IMR-90 (cell line): ENCODE measurements at regions not wholly inside any gene's neighbourhood (a gene's known extent, or its start where the extent isn't known, plus 50 kb on each side); places are given as distances from the start of the nearest gene placed in this dataset.
"Not testable (repeated sequence)": the region's sequence is repeated elsewhere in the genome, so short reads cannot be mapped to it uniquely, and the experiment has no call there.

Experiments
- ATAC-seq: fragments of 200-7000 bp; cut with Tn5 transposase; 2 replicates; pipeline ENCODE4 v1.9.1; 2020; ENCODE audit warnings: low read depth, mild to moderate bottlenecking, moderate library complexity
- BruUV-seq: library from RNA; stranded (reverse); fragments of 400-500 nt; replicated peaks from 2 replicates; lab custom pipeline; 2021; lab: Mats Ljungman, UMichigan
- CTCF ChIA-PET: fragments of 300-600 bp; formaldehyde crosslinking; extraction: SDS; loops from one replicate; lab custom pipeline; 2021; ENCODE audit warnings: antibody characterized with exemption; lab: Yijun Ruan, JAX
- POLR2A ChIA-PET: fragments of 300-600 bp; sonication (Branson Sonifier 250); formaldehyde crosslinking; loops from one replicate; lab custom pipeline; 2022; ENCODE audit warnings: antibody characterized with exemption; ENCODE audit not compliant: unreplicated experiment; lab: Charles Lee
- DNase-seq: peaks from one replicate; pipeline ENCODE4 v3.0.0; 2013
- H2AFZ ChIP-seq: replicated peaks from 2 replicates; pipeline ENCODE3; 2013; ENCODE audit warnings: low read length, mild to moderate bottlenecking; ENCODE audit not compliant: poor library complexity
- H2AK5ac ChIP-seq: 2 replicates; pipeline ENCODE4 v1.6.1; 2013; ENCODE audit warnings: low read depth, low read length, inconsistent platforms
- H2AK9ac ChIP-seq: replicated peaks from 2 replicates; pipeline ENCODE3; 2013; ENCODE audit warnings: mild to moderate bottlenecking, low read depth, low read length, moderate library complexity; ENCODE audit not compliant: poor library complexity
- H2BK120ac ChIP-seq: 2 replicates; pipeline ENCODE4 v1.6.1; 2013; ENCODE audit warnings: low read depth, low read length, inconsistent platforms
- H2BK15ac ChIP-seq: 3 replicates; pipeline ENCODE4 v1.6.1; 2013; ENCODE audit warnings: low read depth, low read length, inconsistent platforms
- H2BK20ac ChIP-seq: 2 replicates; pipeline ENCODE4 v1.6.1; 2013; ENCODE audit warnings: low read depth, mild to moderate bottlenecking, inconsistent platforms, low read length, moderate library complexity
- H2BK5ac ChIP-seq: 2 replicates; pipeline ENCODE4 v1.6.1; 2013; ENCODE audit warnings: mild to moderate bottlenecking, low read depth, low read length, inconsistent platforms; ENCODE audit not compliant: poor library complexity, severe bottlenecking
- H3K14ac ChIP-seq: replicated peaks from 2 replicates; pipeline ENCODE4 v1.6.1; 2013; ENCODE audit warnings: low read depth, low read length, inconsistent platforms
- H3K18ac ChIP-seq: 2 replicates; pipeline ENCODE4 v1.6.1; 2013; ENCODE audit warnings: low read depth, low read length, control low read depth
- H3K23ac ChIP-seq: 2 replicates; pipeline ENCODE4 v1.6.1; 2013; ENCODE audit warnings: low read depth, low read length, inconsistent platforms
- H3K27ac ChIP-seq: 2 replicates; pipeline ENCODE4 v1.5.1; 2013; ENCODE audit warnings: mild to moderate bottlenecking, control low read depth, low read length; ENCODE audit not compliant: insufficient read depth
- H3K27me3 ChIP-seq: 2 replicates; pipeline ENCODE4 v1.6.1; 2013; ENCODE audit warnings: low read length; ENCODE audit not compliant: control insufficient read depth, insufficient read depth
- H3K36me3 ChIP-seq: 2 replicates; pipeline ENCODE4 v1.6.1; 2013; ENCODE audit warnings: low read length, mixed read lengths; ENCODE audit not compliant: control insufficient read depth, insufficient read depth
- H3K4ac ChIP-seq: 2 replicates; pipeline ENCODE4 v1.6.1; 2013; ENCODE audit warnings: low read depth, low read length, inconsistent platforms
- H3K4me1 ChIP-seq: 2 replicates; pipeline ENCODE4 v1.6.1; 2013; ENCODE audit warnings: low read length, mixed read lengths; ENCODE audit not compliant: control insufficient read depth, insufficient read depth
- H3K4me2 ChIP-seq: 2 replicates; pipeline ENCODE4 v1.6.1; 2013; ENCODE audit warnings: low read depth, mild to moderate bottlenecking, control low read depth, low read length, moderate library complexity
- H3K4me3 ChIP-seq: 2 replicates; pipeline ENCODE4 v1.5.1; 2013; ENCODE audit warnings: low read depth, mild to moderate bottlenecking, control low read depth, low read length, moderate library complexity; ENCODE audit not compliant: insufficient read depth
- H3K56ac ChIP-seq: 2 replicates; pipeline ENCODE4 v1.6.1; 2013; ENCODE audit warnings: low read length, inconsistent platforms; ENCODE audit not compliant: insufficient read depth; ENCODE audit errors: extremely low read depth
- H3K79me1 ChIP-seq, 2 experiments: 2 replicates each; pipeline ENCODE4 v1.6.1; 2013; ENCODE audit warnings: low read length in 2 of 2, inconsistent platforms in 1 of 2, low read depth in 1 of 2
- H3K9ac ChIP-seq: 2 replicates; pipeline ENCODE4 v1.6.1; 2013; ENCODE audit warnings: low read depth, low read length, control low read depth
- H3K9me1 ChIP-seq: 2 replicates; pipeline ENCODE4 v1.6.1; 2013; ENCODE audit warnings: low read length, inconsistent platforms; ENCODE audit not compliant: insufficient read depth
- H3K9me3 ChIP-seq: 2 replicates; pipeline ENCODE4 v1.6.1; 2013; ENCODE audit warnings: low read length; ENCODE audit not compliant: control insufficient read depth, insufficient read depth
- H4K20me1 ChIP-seq: 2 replicates; pipeline ENCODE4 v1.6.1; 2013; ENCODE audit warnings: low read length, inconsistent platforms; ENCODE audit not compliant: insufficient read depth
- H4K5ac ChIP-seq: 2 replicates; pipeline ENCODE4 v1.6.1; 2013; ENCODE audit warnings: mild to moderate bottlenecking, low read depth, low read length, control low read depth
- H4K8ac ChIP-seq, 2 experiments: 2 replicates each; pipeline ENCODE4 v1.6.1; 2013; ENCODE audit warnings: low read depth in 2 of 2, low read length in 2 of 2, control low read depth in 1 of 2, inconsistent platforms in 1 of 2
- H4K91ac ChIP-seq: 2 replicates; pipeline ENCODE4 v1.6.1; 2013; ENCODE audit warnings: low read depth, low read length, inconsistent platforms; ENCODE audit not compliant: insufficient read depth
- MAFK ChIP-seq: IDR thresholded peaks from 2 replicates; pipeline ENCODE4 v1.6.1; 2012; ENCODE audit warnings: low read depth, low read length, improper control_type of control experiment
- WGBS, 2 experiments: methylation state at CpG; one replicate each; pipeline versions ENCODE4 v1.1.5 to v1.1.7; 2013; ENCODE audit warnings: missing lambda C conversion rate in 2 of 2; ENCODE audit not compliant: insufficient read length in 1 of 2; ENCODE audit errors: extremely low coverage in 2 of 2; 5-methylcytosine and 5-hydroxymethylcytosine counted together
- dilution Hi-C: fragments of 300-500 bp; cut with HindIII; formaldehyde crosslinking; loops from one replicate; pipeline ENCODE4 v1.14.3; 2018; ENCODE audit warnings: low sequenced_read_pairs; ENCODE audit not compliant: unreplicated experiment
- in situ Hi-C: fragments of 300-500 bp; cut with MboI; formaldehyde crosslinking; loops from 3 replicates; pipeline ENCODE4 v1.14.3; 2019; ENCODE audit warnings: low sequenced_read_pairs, inconsistent platforms, mixed read lengths
- intact Hi-C: fragments of 100-400 bp; cut with micrococcal nuclease; formaldehyde crosslinking; loops from 2 replicates; pipeline ENCODE4 v1.10.0; 2022

GRCh38 chr13:71183352-71183751, 683.7 kb downstream of the DACH1 start:
- dilution Hi-C loops, in situ Hi-C loops: not testable (repeated sequence)

More at GRCh38 chr13:71183352-71183751, 683.7 kb downstream of the DACH1 start:
- H2BK20ac ChIP-seq, H3K18ac ChIP-seq, H4K20me1 ChIP-seq, H2BK5ac ChIP-seq, H2AK9ac ChIP-seq, H3K4me1 ChIP-seq, H3K9me3 ChIP-seq, H3K4ac ChIP-seq, H3K23ac ChIP-seq, intact Hi-C loops, H3K14ac ChIP-seq, POLR2A ChIA-PET, DNase-seq, H3K56ac ChIP-seq, H3K9ac ChIP-seq, H4K91ac ChIP-seq, H3K4me2 ChIP-seq, ATAC-seq, H4K8ac ChIP-seq, H2AK5ac ChIP-seq, BruUV-seq, H3K27ac ChIP-seq, H3K4me3 ChIP-seq, H3K9me1 ChIP-seq, H3K36me3 ChIP-seq, H2BK120ac ChIP-seq, H3K79me1 ChIP-seq, H3K27me3 ChIP-seq, H2BK15ac ChIP-seq, H2AFZ ChIP-seq, H4K5ac ChIP-seq: not testable (repeated sequence)
- TF ChIP-seq MAFK, result peak; percentile 48; the same call in 1 of the 2 replicates
- CTCF ChIA-PET, result interaction anchor here (0.8 kb wide), 1 partner anchor 21 kb away, joined by 3 read pairs; no protein-coding TSS in a partner anchor
- WGBS, 2 experiments, result no CpG with 5 or more reads among the region's 1 CpG
